ENCODE measurements at regions not wholly inside any gene's neighbourhood (a gene's known extent, or its start where the extent isn't known, plus 50 kb on each side); places are given as distances from the start of the nearest gene placed in this dataset.

DNA sequence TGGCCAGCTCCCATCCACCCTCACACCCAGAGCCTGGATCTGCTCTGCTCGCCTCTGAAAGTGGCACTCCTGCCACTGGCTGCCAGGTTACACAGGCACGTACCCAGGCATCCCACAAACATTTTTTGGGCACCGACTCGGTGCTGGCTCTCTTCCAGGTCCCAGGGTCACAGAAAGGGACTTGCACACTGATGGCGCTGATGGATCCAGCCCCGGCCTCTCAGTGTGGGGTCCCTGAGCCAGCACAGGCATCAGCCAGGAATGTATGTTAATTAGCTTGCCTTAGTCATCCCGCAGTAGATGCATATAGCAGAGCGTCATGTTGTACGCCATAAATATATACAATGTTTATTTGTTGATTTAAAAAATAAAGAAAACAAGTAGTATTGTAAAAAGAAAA is 537.2 kb downstream of the NPHP4 start:
- TF ChIP-seq, protein P1, sequence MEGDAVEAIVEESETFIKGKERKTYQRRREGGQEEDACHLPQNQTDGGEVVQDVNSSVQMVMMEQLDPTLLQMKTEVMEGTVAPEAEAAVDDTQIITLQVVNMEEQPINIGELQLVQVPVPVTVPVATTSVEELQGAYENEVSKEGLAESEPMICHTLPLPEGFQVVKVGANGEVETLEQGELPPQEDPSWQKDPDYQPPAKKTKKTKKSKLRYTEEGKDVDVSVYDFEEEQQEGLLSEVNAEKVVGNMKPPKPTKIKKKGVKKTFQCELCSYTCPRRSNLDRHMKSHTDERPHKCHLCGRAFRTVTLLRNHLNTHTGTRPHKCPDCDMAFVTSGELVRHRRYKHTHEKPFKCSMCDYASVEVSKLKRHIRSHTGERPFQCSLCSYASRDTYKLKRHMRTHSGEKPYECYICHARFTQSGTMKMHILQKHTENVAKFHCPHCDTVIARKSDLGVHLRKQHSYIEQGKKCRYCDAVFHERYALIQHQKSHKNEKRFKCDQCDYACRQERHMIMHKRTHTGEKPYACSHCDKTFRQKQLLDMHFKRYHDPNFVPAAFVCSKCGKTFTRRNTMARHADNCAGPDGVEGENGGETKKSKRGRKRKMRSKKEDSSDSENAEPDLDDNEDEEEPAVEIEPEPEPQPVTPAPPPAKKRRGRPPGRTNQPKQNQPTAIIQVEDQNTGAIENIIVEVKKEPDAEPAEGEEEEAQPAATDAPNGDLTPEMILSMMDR (IDR thresholded peaks at IDR 0.05; ENCODE audit: insufficient read depth in 1 of 2, low read depth in 1 of 2, low read length in 1 of 2, severe bottlenecking in 1 of 2, unreplicated experiment in 1 of 2): no peak
- no TSS peak for BruUV-seq (replicated peaks)

DNA sequence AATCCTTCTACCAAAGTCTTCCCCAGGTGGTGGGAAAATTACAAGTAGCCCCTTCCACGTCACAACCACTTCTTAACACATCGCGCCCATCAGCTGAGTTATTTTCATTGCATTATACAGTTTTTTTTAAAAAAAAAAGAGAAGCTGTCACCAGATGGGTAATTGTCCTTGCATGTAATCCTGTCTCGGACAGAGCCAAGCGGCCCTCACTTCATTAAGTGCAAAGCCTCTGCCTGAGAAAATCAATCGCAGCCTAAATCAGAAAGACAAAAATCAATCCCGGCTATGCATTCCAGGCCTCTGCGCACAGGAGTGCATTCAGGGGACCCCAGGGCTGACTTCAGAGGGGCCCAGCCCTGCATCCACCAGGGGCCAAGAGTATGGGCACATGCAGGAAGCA is 538.9 kb downstream of the NPHP4 start:
- intact Hi-C loops (cut with micrococcal nuclease; ENCODE audit: unreplicated experiment): no loop called here
- ChIA-PET CTCF (no interaction called here), POLR2A (no interaction called here)
- Histone ChIP-seq H3K27me3 (replicated peaks; ENCODE audit: control insufficient read depth, insufficient read depth, low read length) (no peaks in the 10 kb centered on the region), H3K36me3 (ENCODE audit: control insufficient read depth, insufficient read depth, low read length) (no peaks in the 10 kb centered on the region), H3K9me3 (no peaks in the 10 kb centered on the region), H3K4me1 (no peaks in the 10 kb centered on the region), H3K4me3 (ENCODE audit: low read depth, low read length) (no peak overlapping the region)
- no TSS peak for BruUV-seq (replicated peaks)
- no peak overlapping the region for H3K4me3 Mint-ChIP-seq (ENCODE audit: unreplicated experiment)
- H3K27me3 Mint-ChIP-seq (ENCODE audit: insufficient read depth, unreplicated experiment): peaks cover 4% of the 10 kb centered on the region
- H3K9me3 Mint-ChIP-seq (ENCODE audit: unreplicated experiment): no peaks in the 10 kb centered on the region
- TF ChIP-seq, protein P1 (IDR thresholded peaks at IDR 0.05; ENCODE audit: insufficient read depth in 1 of 2, low read depth in 1 of 2, low read length in 1 of 2, severe bottlenecking in 1 of 2, unreplicated experiment in 1 of 2): no peak
- H3K4me1 Mint-ChIP-seq (ENCODE audit: low read depth, unreplicated experiment): no peaks in the 10 kb centered on the region
- H3K36me3 Mint-ChIP-seq (ENCODE audit: insufficient read depth, unreplicated experiment): no peaks in the 10 kb centered on the region
- no peak for DNase-seq
- no peak overlapping the region for H3K27ac Mint-ChIP-seq (ENCODE audit: unreplicated experiment)

More for the DNA sequence above, 537.2 kb downstream of the NPHP4 start:
- H3K27ac Mint-ChIP-seq (ENCODE audit: unreplicated experiment): no peak overlapping the region
- H3K36me3 ChIP-seq (ENCODE audit: control insufficient read depth, insufficient read depth, low read length): no peaks in the 10 kb centered on the region
- no peak overlapping the region for H3K4me3 ChIP-seq (ENCODE audit: low read depth, low read length)
- H3K36me3 Mint-ChIP-seq (ENCODE audit: insufficient read depth, unreplicated experiment): no peaks in the 10 kb centered on the region
- H3K9me3 Mint-ChIP-seq (ENCODE audit: unreplicated experiment): no peaks in the 10 kb centered on the region
- H3K27me3 Mint-ChIP-seq (ENCODE audit: insufficient read depth, unreplicated experiment): peaks cover 11% of the 10 kb centered on the region
- H3K4me1 Mint-ChIP-seq (ENCODE audit: low read depth, unreplicated experiment): no peaks in the 10 kb centered on the region
- H3K4me1 ChIP-seq: no peaks in the 10 kb centered on the region
- H3K9me3 ChIP-seq: no peaks in the 10 kb centered on the region
- H3K27me3 ChIP-seq (replicated peaks; ENCODE audit: control insufficient read depth, insufficient read depth, low read length): no peaks in the 10 kb centered on the region
- H3K4me3 Mint-ChIP-seq (ENCODE audit: unreplicated experiment): no peak overlapping the region
- ChIA-PET POLR2A (no interaction called here), CTCF (no interaction called here)
- intact Hi-C loops (cut with micrococcal nuclease; ENCODE audit: unreplicated experiment): no loop called here
- DNase-seq: no peak

DNA sequence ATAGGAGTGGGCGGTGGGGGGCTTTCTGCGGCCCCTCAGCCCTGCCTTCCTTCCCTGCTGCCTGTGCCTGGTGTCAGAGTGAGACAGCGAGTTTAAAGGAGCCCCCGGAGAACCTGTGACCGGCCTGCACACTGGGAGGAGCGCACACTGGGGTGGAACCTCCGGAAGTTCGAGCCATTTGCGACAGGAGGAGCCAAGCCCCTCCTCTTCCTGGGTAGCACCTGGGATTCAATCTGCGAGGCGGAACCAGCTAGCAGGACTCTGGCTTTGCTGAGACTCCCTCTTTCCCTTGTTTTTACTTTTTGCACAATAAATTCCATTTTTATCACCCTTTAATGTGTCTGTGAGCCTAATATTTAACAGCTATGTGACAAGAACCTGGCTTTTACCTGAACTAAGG is 540.6 kb downstream of the NPHP4 start:
- Histone ChIP-seq H3K36me3 (ENCODE audit: control insufficient read depth, insufficient read depth, low read length) (no peaks in the 10 kb centered on the region), H3K9me3 (no peaks in the 10 kb centered on the region), H3K4me3 (ENCODE audit: low read depth, low read length) (no peak overlapping the region), H3K27me3 (replicated peaks; ENCODE audit: control insufficient read depth, insufficient read depth, low read length) (no peaks in the 10 kb centered on the region), H3K4me1 (no peaks in the 10 kb centered on the region)
- H3K4me3 Mint-ChIP-seq (ENCODE audit: unreplicated experiment): no peak overlapping the region
- BruUV-seq (replicated peaks): no TSS peak
- intact Hi-C loops (cut with micrococcal nuclease; ENCODE audit: unreplicated experiment): no loop called here
- TF ChIP-seq, protein P1 (IDR thresholded peaks at IDR 0.05; ENCODE audit: insufficient read depth in 1 of 2, low read depth in 1 of 2, low read length in 1 of 2, severe bottlenecking in 1 of 2, unreplicated experiment in 1 of 2): no peak
- POLR2A ChIA-PET: no interaction called here
- H3K9me3 Mint-ChIP-seq (ENCODE audit: unreplicated experiment): no peaks in the 10 kb centered on the region
- no peak overlapping the region for H3K27ac Mint-ChIP-seq (ENCODE audit: unreplicated experiment)
- H3K4me1 Mint-ChIP-seq (ENCODE audit: low read depth, unreplicated experiment): no peaks in the 10 kb centered on the region
- peaks cover 3% of the 10 kb centered on the region for H3K27me3 Mint-ChIP-seq (ENCODE audit: insufficient read depth, unreplicated experiment)
- no peaks in the 10 kb centered on the region for H3K36me3 Mint-ChIP-seq (ENCODE audit: insufficient read depth, unreplicated experiment)
- DNase-seq: no peak
- CTCF ChIA-PET: no interaction called here

All from Caco-2 (cell line).